ENCODE measurements at regions not wholly inside any gene's neighbourhood (a gene's known extent, or its start where the extent isn't known, plus 50 kb on each side); places are given as distances from the start of the nearest gene placed in this dataset.

DNA sequence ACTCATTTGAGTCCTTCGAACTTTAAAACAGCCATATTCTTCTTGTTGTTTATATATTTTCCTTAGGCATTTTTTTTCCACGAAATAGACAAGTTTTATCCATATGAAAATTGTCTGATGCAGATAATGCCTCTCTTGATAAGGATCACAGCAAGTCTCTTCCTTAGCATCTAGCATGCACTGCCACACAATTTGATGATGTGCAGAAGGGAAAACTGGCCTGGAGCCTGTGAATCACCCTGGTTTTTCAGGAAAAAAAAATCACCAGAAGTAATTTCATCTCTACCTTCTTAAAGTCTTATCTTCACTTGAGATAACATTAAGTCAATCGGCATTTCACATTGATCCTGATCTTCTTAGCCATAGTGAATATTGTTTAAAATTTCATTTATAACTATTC, 199.8 kb downstream of the TENT5A start:
- Mint-ChIP-seq H3K4me1 (ENCODE audit: unreplicated experiment) (no peaks in the 10 kb centered on the region), H3K27me3 (no peaks in the 10 kb centered on the region), H3K27ac (no peak overlapping the region), H3K9me3 (no peaks in the 10 kb centered on the region), H3K4me3 (no peak overlapping the region), H3K36me3 (no peaks in the 10 kb centered on the region)
- DNase-seq (ENCODE audit: extremely low spot score, unreplicated experiment) = no peak
- TF ChIP-seq, protein P1, sequence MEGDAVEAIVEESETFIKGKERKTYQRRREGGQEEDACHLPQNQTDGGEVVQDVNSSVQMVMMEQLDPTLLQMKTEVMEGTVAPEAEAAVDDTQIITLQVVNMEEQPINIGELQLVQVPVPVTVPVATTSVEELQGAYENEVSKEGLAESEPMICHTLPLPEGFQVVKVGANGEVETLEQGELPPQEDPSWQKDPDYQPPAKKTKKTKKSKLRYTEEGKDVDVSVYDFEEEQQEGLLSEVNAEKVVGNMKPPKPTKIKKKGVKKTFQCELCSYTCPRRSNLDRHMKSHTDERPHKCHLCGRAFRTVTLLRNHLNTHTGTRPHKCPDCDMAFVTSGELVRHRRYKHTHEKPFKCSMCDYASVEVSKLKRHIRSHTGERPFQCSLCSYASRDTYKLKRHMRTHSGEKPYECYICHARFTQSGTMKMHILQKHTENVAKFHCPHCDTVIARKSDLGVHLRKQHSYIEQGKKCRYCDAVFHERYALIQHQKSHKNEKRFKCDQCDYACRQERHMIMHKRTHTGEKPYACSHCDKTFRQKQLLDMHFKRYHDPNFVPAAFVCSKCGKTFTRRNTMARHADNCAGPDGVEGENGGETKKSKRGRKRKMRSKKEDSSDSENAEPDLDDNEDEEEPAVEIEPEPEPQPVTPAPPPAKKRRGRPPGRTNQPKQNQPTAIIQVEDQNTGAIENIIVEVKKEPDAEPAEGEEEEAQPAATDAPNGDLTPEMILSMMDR (conservative IDR thresholded peaks at IDR 0.05) = no peak

DNA sequence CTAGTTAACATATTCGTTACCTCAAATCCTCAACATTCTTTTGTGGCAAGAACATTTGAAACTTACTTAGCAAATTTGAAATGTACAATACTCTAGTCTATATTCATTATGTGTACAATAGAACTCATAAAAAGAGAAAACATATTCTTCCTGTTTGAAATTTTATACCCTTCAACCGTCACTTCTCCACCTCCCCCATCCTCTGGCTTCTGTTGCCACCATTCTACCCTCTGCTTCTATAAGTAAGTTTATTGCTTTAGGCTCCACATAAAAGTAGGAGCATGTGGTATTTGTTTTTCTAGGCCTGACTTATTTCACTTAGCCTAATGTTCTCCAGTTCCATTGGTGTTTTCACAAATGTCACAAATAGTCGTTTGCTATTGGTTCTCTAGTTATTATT, 205.3 kb downstream of the TENT5A start:
- no peaks in the 10 kb centered on the region for H3K36me3 Mint-ChIP-seq
- TF ChIP-seq, protein P1 (conservative IDR thresholded peaks at IDR 0.05) = no peak
- H3K4me1 Mint-ChIP-seq (ENCODE audit: unreplicated experiment) = no peaks in the 10 kb centered on the region
- H3K27ac Mint-ChIP-seq = no peak overlapping the region
- H3K4me3 Mint-ChIP-seq = no peak overlapping the region
- no peaks in the 10 kb centered on the region for H3K27me3 Mint-ChIP-seq
- DNase-seq (ENCODE audit: extremely low spot score, unreplicated experiment) = no peak
- H3K9me3 Mint-ChIP-seq = no peaks in the 10 kb centered on the region

DNA sequence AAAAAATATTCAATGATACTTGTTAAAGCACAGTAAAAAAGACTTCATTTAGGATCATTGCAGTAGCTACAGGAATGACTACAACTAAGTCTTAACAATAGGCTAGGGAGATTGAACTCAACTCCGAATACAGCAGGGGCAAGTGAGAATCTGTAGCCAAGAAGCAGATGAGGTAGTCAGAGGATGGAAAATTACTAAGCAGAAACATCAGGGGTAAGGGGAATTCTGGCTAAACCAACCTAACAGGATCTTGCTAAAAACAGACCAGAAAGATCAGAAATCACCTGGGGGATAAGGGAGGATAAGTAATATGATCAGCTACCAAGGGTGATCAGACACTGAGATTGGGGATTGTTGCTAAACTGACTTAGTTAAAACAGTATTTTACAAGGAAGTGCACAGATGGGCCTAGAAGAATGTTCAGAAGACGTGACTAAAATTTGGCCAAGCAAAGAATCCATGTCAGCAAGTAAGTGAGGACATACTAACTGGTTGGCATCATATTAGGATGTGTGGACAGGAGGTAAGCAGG, 217.5 kb downstream of the TENT5A start:
- H3K4me3 Mint-ChIP-seq = peak overlapping the region; percentile 55

DNA sequence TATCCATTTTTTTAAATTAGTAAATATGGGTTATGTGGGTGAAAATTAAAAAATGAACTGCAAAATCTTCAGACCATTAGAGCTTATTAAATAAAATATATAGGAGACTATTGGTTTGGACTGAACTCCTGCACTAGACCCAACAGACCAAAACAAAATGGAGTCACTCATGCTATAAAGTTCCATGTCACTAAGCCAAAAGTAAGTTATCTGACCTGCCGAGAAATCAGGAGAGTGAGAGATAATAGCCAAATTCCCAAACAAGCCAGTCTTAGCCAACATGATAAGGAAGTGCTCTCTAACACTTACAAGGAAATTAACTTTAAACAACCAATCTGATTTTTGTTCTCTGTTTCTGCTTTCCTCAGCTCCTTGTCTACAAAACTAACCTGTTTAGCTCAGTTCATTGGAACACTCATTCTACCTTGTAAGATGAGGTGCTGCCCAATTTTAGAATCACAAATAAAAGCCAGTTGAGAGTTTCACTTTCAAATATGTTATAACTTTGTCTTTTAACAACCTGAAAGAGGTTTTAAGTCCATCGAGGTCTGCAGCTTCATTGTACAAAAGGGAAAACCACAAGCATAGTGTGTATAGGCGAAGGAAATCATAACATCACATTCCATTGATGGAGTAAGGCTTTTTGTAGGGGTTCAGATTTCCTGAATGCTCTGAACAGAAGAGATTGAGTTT, 220.5 kb downstream of the TENT5A start:
- TF ChIP-seq, protein P1 (conservative IDR thresholded peaks at IDR 0.05) = no peak
- no peaks in the 10 kb centered on the region for H3K4me1 Mint-ChIP-seq (ENCODE audit: unreplicated experiment)
- no peak overlapping the region for H3K4me3 Mint-ChIP-seq
- H3K27me3 Mint-ChIP-seq = no peaks in the 10 kb centered on the region
- no peaks in the 10 kb centered on the region for H3K36me3 Mint-ChIP-seq
- DNase-seq (ENCODE audit: extremely low spot score, unreplicated experiment) = no peak
- H3K27ac Mint-ChIP-seq = no peak overlapping the region
- H3K9me3 Mint-ChIP-seq = peaks cover 5% of the 10 kb centered on the region

More for the DNA sequence above, 217.5 kb downstream of the TENT5A start:
- Mint-ChIP-seq H3K4me1 (ENCODE audit: unreplicated experiment) (no peaks in the 10 kb centered on the region), H3K27ac (peak overlapping the region; percentile 69), H3K36me3 (no peaks in the 10 kb centered on the region), H3K9me3 (peaks cover 5% of the 10 kb centered on the region), H3K27me3 (no peaks in the 10 kb centered on the region)
- TF ChIP-seq, protein P1 (conservative IDR thresholded peaks at IDR 0.05) = no peak
- DNase-seq (ENCODE audit: extremely low spot score, unreplicated experiment) = no peak

DNA sequence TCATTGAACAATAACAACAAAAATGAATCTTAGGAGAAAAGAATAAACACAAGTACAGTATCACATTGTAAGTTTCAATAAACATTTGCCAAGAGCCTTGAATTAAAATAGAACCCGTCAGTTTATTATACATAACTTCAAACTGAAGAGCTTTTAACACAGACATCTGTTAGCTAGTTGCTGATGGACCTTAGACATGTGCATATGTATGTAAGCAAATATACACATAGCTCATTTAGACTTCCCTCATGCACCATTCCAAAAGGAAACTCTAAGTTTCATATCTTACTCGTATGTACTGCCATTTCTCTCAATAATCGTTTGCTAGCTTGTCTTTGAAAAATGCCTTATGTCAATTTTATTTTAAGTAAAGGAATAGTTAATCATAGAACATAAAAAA, 235.0 kb downstream of the TENT5A start:
- H3K4me3 Mint-ChIP-seq = no peak overlapping the region
- H3K27me3 Mint-ChIP-seq = no peaks in the 10 kb centered on the region
- TF ChIP-seq, protein P1 (conservative IDR thresholded peaks at IDR 0.05) = no peak
- H3K4me1 Mint-ChIP-seq (ENCODE audit: unreplicated experiment) = no peaks in the 10 kb centered on the region
- no peaks in the 10 kb centered on the region for H3K9me3 Mint-ChIP-seq
- H3K27ac Mint-ChIP-seq = no peak overlapping the region
- no peak for DNase-seq (ENCODE audit: extremely low spot score, unreplicated experiment)
- no peaks in the 10 kb centered on the region for H3K36me3 Mint-ChIP-seq
